NCI-H510A (cell line): ENCODE measurements at regions not wholly inside any gene's neighbourhood (a gene's known extent, or its start where the extent isn't known, plus 50 kb on each side); places are given as distances from the start of the nearest gene placed in this dataset.
"Not testable (repeated sequence)": the region's sequence is repeated elsewhere in the genome, so short reads cannot be mapped to it uniquely, and the experiment has no call there.

Experiments
- DNase-seq: peaks from one replicate; lab custom pipeline; 2025; lab: John Stamatoyannopoulos, UW

DNA sequence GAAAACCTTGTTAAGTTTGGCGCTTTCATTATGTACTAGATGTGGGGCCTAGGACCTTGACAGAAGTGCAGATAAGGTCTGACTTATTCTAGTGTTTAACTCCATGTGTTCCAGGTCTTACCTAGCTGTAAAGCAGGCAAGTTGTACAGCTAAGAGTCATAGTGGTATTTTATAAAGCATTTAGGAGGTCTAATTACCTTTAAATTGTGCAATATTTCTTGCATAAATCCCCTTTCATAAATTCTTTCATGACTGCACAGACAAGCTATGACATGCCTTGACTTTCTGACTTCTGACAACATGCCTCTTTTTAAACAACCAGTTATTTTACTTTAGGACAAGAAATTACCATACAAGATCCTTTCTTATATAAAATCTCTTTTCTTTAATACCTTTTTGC is 151.6 kb upstream of the VSTM2A start:
- DNase-seq: no peak

DNA sequence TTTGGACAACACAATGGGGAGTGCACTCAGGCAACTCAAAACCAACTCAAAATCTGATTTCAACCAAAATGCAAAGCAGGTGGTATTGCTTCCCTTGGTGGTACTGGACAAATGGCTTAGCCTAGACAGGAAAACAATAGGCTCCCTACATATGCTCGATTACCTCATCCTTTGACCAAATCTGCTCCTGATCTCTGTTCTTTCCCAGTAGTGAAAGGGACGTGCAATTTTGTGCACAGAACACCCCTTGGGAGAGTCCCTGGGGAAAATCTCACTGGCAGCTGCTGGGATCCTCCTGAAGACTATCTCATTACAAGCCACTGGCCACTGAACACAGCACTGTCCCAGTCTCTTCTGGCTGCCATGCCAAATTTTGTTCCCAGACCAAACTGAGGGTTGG is 149.2 kb upstream of the VSTM2A start:
- DNase-seq: no peak

DNA sequence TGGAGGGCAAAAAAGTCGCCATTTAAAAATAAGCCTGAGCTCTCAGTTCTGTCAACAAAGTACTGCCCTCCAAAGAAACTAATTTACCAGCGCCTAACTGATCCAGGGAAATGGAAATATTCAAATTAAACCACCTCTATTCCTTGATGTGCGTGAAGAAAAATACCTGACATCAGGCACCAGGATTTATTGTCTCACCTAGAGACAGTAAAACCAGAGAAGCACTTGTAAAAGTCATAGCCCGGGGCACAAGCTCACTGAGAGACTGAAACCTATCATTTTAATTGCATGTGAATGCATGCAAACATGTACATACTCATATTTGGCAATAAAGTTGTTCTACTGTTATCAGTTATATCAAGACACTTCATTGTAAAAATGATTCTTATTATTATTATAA is 147.3 kb upstream of the VSTM2A start:
- DNase-seq: no peak

DNA sequence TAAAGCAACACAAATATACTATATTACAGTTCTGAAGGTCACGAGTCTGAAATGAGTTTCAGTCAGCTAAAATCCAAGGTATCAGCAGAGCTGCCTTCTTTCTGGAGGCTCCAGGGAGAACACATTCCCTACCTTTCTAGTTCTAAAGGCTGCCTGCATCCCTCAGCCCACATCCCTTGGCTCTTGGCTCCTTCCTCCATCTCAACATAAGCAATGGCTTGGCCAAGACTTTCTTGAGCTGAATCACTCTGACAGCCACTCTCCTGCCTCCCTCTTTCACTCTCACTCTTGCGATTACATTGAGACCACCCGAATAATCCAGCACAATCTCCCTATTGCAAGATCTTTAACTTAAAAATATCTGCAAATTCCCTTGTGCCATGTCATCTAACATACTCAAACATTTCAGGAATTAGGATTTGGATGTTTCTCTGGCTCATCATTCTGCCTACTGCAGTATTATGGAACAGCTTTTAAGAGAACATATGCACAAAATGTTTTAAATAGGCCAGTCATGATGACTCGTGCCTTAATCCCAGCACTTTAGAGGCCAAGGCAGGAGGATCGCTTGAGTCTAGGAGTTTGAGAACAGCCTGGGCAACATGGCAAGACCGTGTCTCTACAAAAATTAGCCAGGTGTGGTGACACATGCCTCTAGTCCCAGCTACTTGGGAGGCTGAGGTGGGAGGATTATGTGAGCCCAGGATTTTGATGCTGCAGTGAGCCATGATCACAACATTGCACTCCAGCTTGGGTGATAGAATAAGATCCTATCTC is 144.2 kb upstream of the VSTM2A start:
- no peak for DNase-seq

DNA sequence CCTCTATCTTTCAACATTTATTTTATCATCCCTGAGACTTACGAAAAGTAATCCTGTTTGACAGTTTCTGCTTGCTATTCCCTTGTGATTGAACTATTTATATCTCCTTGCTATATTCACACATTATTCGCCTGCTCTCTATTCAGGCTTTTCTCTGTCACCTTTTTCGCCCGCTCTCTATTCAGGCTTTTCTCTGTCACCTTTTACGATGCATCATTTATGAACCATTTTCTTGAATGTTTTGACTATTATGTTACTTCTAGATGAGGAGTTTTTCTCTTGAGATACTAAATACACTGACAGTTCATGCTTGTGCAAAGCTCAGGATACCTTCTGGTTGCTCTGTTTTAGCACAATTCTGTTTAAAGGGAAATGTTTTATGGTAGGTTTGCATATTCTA is 143.3 kb upstream of the VSTM2A start:
- no peak for DNase-seq

DNA sequence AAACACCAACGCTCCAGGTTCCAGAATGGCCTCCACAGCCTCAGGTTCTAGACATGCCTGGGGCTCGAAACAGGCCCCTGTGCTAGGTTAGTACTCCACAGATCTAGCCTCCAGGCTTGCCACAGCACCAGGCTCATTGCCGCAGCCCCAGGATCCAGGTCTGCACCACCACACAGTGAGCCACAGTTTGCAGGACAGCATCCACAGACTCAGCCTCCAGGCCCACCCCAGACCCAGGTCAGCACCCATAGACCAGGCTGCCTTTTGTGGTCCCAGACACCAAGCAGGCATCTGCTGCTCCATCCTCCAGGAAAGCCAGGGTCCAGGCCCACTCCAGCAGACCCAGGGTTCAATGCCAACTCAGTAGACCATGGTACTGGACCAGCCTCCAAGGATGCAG is 132.3 kb upstream of the VSTM2A start:
- no peak for DNase-seq

DNA sequence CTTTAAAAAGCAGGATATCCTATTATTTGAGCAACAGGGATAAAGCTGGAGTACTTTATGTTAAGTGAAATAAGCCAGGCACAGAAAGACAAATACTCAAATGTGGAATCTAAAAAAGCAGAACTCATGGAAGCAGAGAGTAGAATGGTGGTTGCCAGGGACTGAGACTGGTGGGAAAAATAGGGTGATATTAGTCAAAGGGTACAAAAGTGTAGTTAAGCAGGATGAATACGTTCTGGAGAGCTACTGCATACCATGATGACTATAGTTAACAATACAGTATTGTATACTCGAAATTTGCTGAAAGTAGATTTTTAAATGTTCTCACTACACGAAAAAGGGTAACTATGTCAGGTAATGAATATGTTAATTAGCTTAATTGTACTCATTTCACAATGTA is 125.5 kb upstream of the VSTM2A start:
- DNase-seq: no peak

DNA sequence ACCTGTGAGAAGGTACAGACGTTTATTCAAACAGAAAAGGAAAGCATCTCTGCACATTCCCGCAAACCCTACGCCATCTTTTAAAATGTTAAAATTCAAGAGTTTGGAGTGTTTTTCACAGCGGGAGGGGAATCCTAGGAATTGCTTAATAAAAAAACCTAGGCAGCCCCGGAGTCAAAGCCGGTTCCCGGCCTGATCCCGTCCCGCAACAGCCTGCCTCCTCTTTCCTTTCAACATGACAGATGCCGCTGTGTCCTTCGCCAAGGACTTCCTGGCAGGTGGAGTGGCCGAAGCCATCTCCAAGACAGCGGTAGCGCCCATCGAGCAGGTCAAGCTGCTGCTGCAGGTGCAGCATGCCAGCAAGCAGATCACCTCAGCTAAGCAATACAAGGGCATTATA is 123.0 kb upstream of the VSTM2A start:
- no peak for DNase-seq

DNA sequence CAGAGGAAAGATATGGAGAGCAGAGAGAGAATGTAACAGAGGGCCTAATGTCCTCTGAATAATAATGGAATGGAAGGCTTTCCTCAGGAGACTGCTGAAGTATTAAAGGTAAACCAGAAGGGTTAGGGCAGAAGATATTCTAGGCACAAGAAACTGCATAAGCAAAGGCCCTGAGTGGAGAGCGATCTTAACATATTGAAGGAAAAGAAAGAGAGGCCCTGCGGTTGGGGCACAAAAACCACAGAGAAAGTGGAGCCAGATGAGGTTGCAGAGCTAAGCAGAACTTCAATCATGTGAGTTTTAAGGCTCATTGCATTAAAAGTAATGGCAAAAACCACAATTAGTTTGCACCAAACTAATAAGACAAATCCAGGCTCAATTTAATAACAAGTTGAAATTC is 115.8 kb upstream of the VSTM2A start:
- DNase-seq: no peak

DNA sequence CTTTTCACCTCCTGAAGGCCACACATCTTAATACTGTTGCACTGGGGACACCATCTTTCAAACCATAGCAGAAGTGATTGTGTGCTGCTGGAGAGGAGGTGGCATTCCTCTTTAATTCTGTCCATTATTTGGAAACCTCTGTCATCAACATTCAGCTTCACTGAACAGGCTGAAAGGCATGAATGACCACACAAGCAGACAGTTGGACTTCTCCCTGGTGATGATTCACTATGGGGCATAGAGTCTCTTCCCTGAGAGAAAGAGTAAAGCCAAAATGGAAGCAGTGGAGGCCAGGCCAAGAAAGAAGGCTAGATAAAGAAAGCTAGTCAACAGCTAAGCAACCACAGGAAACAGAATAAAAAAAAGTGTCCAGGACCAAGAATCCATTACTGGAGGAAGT is 113.1 kb upstream of the VSTM2A start:
- no peak for DNase-seq

DNA sequence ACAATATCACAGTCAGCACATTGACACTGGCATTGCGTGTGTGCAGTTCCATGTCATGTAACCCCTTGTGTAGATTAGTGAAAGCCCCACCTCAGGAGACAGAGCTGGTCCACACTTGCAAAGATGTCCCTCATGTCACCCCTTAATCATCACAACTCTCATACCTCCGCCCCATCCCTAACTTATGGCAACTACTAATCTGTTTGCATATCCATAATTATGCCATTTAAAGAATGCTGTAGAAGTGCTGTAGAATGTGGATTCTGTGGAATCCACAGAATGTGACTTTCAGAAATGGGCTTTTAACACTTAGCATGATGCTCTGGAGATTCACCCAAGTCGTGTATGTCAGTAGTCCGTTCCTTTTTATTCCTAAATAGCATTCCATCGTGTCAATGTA is 102.8 kb upstream of the VSTM2A start:
- DNase-seq: no peak

DNA sequence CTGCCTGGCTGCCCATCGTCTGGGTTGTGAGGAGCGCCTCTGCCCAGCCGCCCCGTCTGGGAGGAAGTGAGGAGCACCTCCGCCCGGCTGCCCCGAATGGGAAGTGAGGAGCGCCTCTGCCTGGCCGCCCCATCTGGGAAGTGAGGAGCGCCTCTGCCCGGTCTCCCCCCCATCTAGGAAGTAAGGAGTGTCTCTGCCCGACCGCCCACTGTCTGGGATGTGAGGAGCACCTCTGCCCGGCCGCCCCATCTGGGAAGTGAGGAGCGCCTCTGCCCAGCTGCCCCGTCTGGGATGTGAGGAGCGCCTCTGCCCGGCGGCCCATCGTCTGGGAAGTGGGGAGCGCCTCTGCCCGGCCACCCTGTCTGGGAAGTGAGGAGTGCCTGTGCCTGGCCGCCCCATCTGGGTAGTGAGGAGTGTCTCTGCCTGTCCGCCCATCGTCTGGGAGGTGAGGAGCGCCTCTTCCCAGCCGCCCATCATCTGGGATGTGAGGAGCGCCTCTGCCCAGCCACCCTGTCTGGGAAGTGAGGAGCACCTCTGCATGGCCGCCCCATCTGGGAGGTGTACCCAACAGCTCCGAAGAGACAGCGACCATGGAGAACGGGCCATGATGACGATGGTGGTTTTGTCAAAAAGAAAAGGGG is 98.0 kb upstream of the VSTM2A start:
- not testable (repeated sequence) for DNase-seq

DNA sequence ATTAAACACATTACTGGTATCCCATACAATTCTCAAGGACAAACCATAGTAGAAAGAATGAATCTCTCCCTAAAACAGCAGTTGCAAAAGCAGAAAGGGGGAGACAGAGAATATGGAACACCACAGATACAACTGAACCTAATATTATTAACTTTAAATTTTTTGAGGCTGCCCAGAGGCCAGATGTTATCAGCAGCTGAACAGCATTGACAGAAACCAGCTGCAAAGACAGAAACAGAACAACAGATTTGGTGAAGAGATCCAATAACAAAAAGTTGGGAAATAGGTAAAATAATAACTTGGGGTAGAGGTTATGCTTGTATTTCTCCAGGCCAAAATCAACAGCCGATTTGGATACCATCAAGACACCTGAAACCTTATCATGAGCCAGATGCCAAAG is 89.0 kb upstream of the VSTM2A start:
- DNase-seq: not testable (repeated sequence)

DNA sequence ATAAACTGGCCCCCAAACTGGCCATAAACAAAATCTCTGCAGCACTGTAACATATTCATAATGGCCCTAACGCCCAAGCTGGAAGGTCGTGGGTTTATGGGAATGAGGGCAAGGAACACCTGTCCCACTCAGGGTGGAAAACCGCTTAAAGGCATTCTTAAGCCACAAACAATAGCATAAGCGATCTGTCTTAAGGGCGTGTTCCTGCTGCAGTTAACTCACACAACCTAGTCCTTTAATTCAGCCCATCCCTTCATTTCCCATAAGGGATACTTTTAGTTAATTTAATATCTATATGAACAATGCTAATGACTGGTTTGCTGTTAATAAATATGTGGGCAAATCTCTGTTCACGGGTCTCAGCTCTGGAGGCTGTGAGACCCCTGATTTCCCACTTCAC is 87.5 kb upstream of the VSTM2A start:
- not testable (repeated sequence) for DNase-seq

DNA sequence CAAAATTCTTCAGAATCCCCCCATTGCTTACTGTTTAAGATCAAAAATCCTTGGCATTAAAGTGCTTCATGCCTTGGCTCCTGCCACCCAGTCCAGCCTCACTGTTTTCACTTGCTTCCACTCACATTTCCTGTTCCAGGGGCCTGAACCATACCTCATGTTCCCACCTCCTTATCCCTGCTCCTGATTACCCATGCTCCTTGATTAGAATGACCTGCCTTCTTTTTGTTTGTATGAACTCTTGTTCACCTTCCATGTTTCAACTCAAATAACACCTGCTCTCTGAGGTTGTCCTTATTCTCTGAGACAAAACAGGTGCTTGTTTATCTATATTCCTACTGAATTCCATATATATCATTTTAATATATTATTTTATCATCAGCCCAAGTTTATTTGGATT is 77.1 kb upstream of the VSTM2A start:
- no peak for DNase-seq

DNA sequence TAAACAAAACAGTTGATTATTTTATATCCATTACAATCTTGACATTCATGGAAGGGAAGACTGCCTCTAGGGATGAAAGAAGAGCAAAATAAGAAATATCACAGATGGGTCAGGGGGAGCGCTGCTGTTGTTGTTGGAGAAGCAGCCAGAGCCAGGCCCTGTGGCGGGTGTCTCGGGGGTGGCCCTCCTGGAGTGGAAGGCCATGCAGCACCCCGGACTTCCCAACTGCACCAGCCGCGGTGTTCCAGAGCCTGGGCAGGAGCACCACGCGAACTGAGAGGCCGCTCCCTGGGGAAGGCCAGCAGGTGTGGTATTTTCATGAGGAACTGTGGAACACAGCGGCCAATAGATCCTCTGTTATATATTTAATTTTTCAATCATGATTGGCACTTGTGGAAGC is 72.4 kb upstream of the VSTM2A start:
- DNase-seq: no peak

DNA sequence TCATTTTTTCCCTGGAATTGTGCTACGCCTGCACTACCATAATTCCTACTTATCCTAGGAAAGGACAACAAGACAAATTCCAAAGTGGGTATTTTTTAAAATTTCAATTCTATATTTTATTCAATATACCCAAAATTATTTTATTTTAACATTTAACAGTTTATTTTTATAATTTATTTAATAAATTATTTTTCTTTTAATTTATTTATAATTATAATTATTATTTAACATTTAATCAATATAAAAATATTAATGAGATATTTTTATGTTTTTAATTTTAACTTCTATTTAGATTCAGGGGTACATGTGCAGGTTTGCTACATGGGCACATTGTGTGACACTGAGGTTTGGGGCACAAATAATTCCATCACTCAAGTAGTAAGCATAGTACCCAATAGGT is 65.6 kb upstream of the VSTM2A start:
- DNase-seq: no peak

DNA sequence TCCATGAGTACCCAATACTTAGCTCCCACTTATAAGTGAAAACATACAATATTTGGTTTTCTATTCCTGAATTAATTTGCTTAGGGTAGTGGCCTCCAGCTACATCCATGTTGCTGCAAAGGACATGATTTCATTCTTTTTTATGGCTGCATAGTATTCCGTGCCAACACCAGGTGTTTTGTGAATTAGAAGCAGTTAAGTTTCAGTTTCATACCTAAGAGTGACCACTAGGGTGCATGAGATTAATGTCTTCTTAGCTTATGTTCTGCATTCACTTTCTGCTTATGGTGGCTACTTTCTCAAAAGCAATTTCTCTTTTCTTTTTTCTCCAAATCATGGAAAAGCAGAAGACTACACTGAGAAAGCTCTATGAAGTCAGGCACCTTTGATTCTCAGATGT is 65.1 kb upstream of the VSTM2A start:
- no peak for DNase-seq

DNA sequence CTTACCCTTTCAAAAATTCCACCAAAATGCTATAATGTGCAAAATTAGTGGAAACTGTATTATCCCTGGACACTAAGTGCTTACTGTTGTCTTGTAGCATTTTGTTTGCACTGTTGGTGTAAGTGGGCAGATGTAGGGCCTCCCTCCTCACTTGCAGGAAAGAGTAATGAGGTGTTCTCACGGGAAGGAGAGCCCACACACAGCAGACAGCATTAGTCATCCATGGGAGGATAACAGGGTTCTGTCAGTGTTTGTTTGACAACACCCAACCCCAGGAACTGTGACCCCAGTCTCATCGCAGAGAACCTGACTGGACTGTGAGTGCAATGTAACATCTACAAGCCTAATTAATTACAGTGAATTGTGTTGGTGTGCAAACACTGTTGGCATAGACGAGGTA is 58.7 kb upstream of the VSTM2A start:
- peak; percentile 51 for DNase-seq

DNA sequence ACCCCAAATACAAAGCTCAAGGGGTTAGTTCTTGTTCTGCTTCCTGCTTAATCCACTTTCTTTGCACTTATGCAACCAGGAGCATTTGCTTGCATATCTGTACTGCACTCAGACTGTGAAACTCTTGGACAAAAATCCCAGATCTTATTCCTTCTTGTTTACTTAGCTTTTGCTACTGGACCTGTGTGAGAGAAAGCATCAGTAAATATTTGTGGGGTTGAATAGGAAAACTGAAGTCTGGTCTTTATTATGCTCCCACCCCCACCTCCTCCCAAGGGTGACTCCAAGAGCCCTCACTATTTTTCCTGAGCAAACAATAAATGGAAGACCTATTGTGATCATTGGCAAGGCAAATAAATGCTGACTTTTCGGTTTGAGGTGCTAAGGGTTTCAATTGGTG is 57.1 kb upstream of the VSTM2A start:
- peak; percentile 81 for DNase-seq
